HG03439 (cell line): ENCODE measurements at regions not wholly inside any gene's neighbourhood (a gene's known extent, or its start where the extent isn't known, plus 50 kb on each side); places are given as distances from the start of the nearest gene placed in this dataset.

Source experiments
- ATAC-seq: cut with Tn5 transposase; IDR thresholded peaks from one replicate; pipeline ENCODE4 v1.9.1; 2021; ENCODE audit warnings: mild to moderate bottlenecking, moderate library complexity; ENCODE audit not compliant: unreplicated experiment

GRCh38 chr6:169959136-169960002 lies 207.9 kb downstream of the ERMARD start:
- ATAC-seq, result no peak

- no peak for ATAC-seq
These were observed 207.1 kb downstream of the ERMARD start for GRCh38 chr6:169958510-169958909.

GRCh38 chr6:169957351-169957963 lies 206.0 kb downstream of the ERMARD start:
- ATAC-seq, result no peak

- ATAC-seq, result no peak
These were observed 205.2 kb downstream of the ERMARD start for GRCh38 chr6:169956580-169956979.

- no peak for ATAC-seq
These were observed 204.5 kb downstream of the ERMARD start for GRCh38 chr6:169955731-169956437.

- no peak for ATAC-seq
These were observed 203.6 kb downstream of the ERMARD start for GRCh38 chr6:169954977-169955376.

- no peak for ATAC-seq
These were observed 202.3 kb downstream of the ERMARD start for GRCh38 chr6:169953686-169954085.

GRCh38 chr6:169950558-169950957 lies 199.1 kb downstream of the ERMARD start:
- no peak for ATAC-seq

GRCh38 chr6:169949511-169950097 lies 198.2 kb downstream of the ERMARD start:
- no peak for ATAC-seq

- no peak for ATAC-seq
These were observed 195.5 kb downstream of the ERMARD start for GRCh38 chr6:169946971-169947370.

- ATAC-seq, result no peak
These were observed 193.7 kb downstream of the ERMARD start for GRCh38 chr6:169945117-169945516.

- no peak for ATAC-seq
These were observed 193.0 kb downstream of the ERMARD start for GRCh38 chr6:169944415-169944814.

GRCh38 chr6:169944061-169944337 lies 192.6 kb downstream of the ERMARD start:
- no peak for ATAC-seq

- ATAC-seq, result no peak
These were observed 192.0 kb downstream of the ERMARD start for GRCh38 chr6:169943241-169944060.

GRCh38 chr6:169942173-169942572 lies 190.8 kb downstream of the ERMARD start:
- no peak for ATAC-seq

- no peak for ATAC-seq
These were observed 189.3 kb downstream of the ERMARD start for GRCh38 chr6:169940481-169941271.

- no peak for ATAC-seq
These were observed 188.2 kb downstream of the ERMARD start for GRCh38 chr6:169939554-169940164.

GRCh38 chr6:169938731-169939130 lies 187.3 kb downstream of the ERMARD start:
- no peak for ATAC-seq

- no peak for ATAC-seq
These were observed 186.9 kb downstream of the ERMARD start for GRCh38 chr6:169938262-169938701.
